ENCODE measurements at regions not wholly inside any gene's neighbourhood (a gene's known extent, or its start where the extent isn't known, plus 50 kb on each side); places are given as distances from the start of the nearest gene placed in this dataset.

DNA sequence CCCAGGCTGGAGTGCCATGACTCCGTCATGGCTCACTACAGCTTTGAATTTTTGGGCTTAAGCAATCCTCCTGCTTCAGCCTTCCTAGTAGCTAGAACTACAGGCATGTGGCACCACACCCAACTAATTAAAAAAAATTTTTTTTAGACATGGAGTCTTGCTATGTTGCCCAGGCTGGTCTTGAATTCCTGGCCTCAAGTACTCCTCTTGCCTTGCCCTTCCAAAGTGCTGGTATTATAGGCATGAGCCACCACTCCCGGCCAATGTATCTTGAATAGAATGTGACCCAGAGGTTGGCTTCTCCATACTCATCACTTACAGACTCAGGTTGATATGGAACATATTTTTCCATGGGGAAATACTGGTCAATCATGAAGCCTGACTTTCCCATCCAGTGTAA lies 51.2 kb upstream of the JAK2 start:
- DNase-seq: no peak
- Mint-ChIP-seq H3K4me3 (no peak overlapping the region), H3K9me3 (no peaks in the 10 kb centered on the region), H3K4me1 (ENCODE audit: low read depth) (peaks cover 12% of the 10 kb centered on the region), H3K36me3 (ENCODE audit: low read depth) (no peaks in the 10 kb centered on the region), H3K27ac (no peak overlapping the region), H3K27me3 (ENCODE audit: insufficient read depth) (peaks cover 3% of the 10 kb centered on the region; the same call in 1 of the 2 replicates)
- TF ChIP-seq, protein P1, sequence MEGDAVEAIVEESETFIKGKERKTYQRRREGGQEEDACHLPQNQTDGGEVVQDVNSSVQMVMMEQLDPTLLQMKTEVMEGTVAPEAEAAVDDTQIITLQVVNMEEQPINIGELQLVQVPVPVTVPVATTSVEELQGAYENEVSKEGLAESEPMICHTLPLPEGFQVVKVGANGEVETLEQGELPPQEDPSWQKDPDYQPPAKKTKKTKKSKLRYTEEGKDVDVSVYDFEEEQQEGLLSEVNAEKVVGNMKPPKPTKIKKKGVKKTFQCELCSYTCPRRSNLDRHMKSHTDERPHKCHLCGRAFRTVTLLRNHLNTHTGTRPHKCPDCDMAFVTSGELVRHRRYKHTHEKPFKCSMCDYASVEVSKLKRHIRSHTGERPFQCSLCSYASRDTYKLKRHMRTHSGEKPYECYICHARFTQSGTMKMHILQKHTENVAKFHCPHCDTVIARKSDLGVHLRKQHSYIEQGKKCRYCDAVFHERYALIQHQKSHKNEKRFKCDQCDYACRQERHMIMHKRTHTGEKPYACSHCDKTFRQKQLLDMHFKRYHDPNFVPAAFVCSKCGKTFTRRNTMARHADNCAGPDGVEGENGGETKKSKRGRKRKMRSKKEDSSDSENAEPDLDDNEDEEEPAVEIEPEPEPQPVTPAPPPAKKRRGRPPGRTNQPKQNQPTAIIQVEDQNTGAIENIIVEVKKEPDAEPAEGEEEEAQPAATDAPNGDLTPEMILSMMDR (IDR thresholded peaks at IDR 0.05): no peak

DNA sequence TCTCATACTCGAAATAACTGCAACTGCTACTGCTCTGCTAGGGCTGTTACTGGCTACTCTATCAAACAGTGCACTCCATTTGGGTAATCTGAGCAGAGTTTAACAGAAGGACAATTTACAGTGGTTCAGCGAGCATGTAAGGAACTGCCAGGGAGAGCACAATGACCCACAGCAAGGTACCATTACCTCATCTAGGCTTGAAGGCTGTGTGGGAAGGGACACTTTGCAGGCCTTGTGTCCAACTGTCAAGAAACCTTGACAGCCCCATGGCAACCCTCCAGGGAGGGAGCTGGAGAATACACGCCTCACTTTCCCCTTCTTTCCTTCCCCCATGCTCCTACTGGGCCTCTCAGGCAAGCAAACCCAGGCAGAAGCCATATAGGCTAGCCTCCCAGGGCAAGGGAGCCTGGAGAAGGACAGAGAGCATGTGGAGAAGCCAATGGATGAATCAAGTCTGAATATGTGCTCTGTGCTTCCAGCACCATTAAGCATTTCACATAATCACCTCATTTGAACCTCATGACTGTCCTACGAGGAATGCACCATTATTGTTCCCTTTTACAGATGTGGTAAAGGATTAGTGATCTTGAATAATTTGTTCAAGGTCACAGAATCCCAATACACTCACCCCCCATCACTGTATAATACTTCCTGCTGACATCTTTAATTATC lies 49.9 kb upstream of the JAK2 start:
- no peaks in the 10 kb centered on the region for H3K36me3 Mint-ChIP-seq (ENCODE audit: low read depth)
- no peak overlapping the region for H3K4me3 Mint-ChIP-seq
- H3K9me3 Mint-ChIP-seq: no peaks in the 10 kb centered on the region
- H3K27ac Mint-ChIP-seq: no peak overlapping the region
- peaks cover 3% of the 10 kb centered on the region; the same call in 1 of the 2 replicates for H3K27me3 Mint-ChIP-seq (ENCODE audit: insufficient read depth)
- no peak for DNase-seq
- peaks cover 5% of the 10 kb centered on the region for H3K4me1 Mint-ChIP-seq (ENCODE audit: low read depth)
- TF ChIP-seq, protein P1 (IDR thresholded peaks at IDR 0.05): no peak

Data from HFFc6 (cell line).